GM12864 (cell line): ENCODE measurements at regions not wholly inside any gene's neighbourhood (a gene's known extent, or its start where the extent isn't known, plus 50 kb on each side); places are given as distances from the start of the nearest gene placed in this dataset.
"Not testable (repeated sequence)": the region's sequence is repeated elsewhere in the genome, so short reads cannot be mapped to it uniquely, and the experiment has no call there.

Experiments
- DNase-seq: peaks from one replicate; pipeline ENCODE4 v3.0.0-alpha.2; 2011; ENCODE audit warnings: low read depth
- H3K4me3 ChIP-seq: 2 replicates; pipeline ENCODE4 v1.5.1; 2011; ENCODE audit warnings: mild to moderate bottlenecking, low read depth, low read length, control low read depth
- CTCF ChIP-seq: IDR thresholded peaks from 2 replicates; pipeline ENCODE4 v1.5.1; 2011; ENCODE audit warnings: low read depth, mild to moderate bottlenecking, moderate library complexity, low read length, control low read depth, inconsistent platforms; ENCODE audit errors: missing control alignments

DNA sequence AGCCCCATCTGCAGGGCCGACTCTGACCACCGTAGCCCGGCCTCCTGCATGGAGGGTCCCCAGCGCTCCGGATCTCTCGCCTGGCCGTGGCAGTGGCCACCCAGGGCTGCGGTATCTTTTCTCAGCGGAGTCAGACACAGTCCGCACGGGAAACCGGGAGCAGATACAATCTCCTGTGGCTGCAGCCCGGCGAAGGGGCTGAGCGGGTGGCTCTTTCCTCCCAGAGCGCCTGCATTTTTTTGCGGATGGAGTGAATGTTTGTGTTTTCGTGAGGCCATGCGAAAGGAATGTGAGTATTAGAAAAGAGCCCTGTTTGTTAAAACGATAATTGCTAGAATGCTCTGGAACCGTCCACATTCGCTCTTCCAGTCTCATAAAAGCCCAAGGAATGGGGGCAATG lies 53.4 kb upstream of the PTCH1 start:
- no peak for TF ChIP-seq CTCF
- no peak for DNase-seq
- H3K4me3 ChIP-seq: no peak overlapping the region

DNA sequence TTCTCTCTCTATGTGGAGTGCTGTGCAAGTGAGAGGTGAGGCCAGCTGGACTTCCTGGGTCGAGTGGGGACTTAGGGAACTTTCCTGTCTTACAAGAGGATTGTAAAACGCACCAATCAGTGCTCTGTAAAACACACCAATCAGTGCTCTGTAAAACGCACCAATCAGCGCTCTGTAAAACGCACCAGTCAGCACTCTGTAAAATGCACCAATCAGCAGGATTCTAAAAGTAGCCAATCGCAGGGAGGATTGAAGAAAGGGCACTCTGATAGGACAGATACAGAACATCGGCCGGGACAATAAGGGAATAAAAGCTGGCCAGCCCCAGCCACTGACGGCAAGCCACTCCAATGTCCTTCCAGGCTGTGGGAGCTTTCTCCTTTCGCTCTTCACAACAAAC lies 52.0 kb upstream of the PTCH1 start:
- not testable (repeated sequence) for H3K4me3 ChIP-seq, DNase-seq
